ENCODE measurements at regions not wholly inside any gene's neighbourhood (a gene's known extent, or its start where the extent isn't known, plus 50 kb on each side); places are given as distances from the start of the nearest gene placed in this dataset.

DNA sequence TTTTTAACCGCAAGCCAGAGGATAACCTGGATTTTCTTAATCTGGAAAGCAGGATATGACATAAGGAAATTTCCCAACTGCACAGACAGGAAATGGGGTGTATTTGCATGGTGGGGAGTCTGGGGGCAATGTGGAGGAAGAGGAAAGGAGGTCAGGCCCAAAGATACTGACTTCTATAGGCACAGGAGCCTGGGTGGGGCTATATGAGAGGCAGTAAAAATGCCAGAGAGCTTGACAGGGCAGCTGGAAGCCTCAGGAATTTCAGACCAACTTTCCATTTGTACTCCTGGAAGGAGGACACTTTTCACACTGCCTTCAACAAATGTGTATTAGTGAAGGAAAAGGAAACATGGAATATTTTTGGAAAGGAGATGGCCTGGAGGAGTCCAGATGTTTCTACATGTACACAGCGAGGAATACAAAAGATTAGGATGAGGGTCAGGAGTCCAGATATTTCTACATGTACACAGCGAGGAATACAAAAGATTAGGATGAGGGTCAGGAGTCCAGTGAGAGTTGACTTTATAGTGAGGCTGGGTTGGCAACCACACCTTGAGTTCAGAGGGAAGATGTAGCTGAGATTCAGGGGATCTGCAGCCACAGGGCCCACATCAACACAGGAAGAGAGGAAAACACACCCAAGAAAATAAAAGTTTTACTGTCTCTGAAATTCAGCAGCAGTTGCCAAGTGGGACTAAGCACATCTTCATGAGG, 111.9 kb upstream of the PTPRG start:
- no peak for DNase-seq (ENCODE audit: low read depth, low spot score)
- H3K9me1 ChIP-seq (ENCODE audit: control insufficient read depth, extremely low read depth, insufficient read depth, low read length), result no peaks in the 10 kb centered on the region
- H3K4me1 ChIP-seq (ENCODE audit: control insufficient read depth, extremely low read depth, insufficient read depth, low read length), result peaks cover 8% of the 10 kb centered on the region
- TF ChIP-seq EZH2 (IDR thresholded peaks at IDR 0.05; ENCODE audit: low read length), result no peak
- TF ChIP-seq, protein P1, sequence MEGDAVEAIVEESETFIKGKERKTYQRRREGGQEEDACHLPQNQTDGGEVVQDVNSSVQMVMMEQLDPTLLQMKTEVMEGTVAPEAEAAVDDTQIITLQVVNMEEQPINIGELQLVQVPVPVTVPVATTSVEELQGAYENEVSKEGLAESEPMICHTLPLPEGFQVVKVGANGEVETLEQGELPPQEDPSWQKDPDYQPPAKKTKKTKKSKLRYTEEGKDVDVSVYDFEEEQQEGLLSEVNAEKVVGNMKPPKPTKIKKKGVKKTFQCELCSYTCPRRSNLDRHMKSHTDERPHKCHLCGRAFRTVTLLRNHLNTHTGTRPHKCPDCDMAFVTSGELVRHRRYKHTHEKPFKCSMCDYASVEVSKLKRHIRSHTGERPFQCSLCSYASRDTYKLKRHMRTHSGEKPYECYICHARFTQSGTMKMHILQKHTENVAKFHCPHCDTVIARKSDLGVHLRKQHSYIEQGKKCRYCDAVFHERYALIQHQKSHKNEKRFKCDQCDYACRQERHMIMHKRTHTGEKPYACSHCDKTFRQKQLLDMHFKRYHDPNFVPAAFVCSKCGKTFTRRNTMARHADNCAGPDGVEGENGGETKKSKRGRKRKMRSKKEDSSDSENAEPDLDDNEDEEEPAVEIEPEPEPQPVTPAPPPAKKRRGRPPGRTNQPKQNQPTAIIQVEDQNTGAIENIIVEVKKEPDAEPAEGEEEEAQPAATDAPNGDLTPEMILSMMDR (optimal IDR thresholded peaks at IDR 0.05 in 1 of 3, IDR thresholded peaks at IDR 0.05 in 1 of 3, conservative IDR thresholded peaks at IDR 0.05 in 1 of 3; ENCODE audit: extremely low read depth in 1 of 3, insufficient read depth in 2 of 3, low read length in 3 of 3), result no peak
- FAIRE-seq, result no peak
- H3K9ac ChIP-seq (ENCODE audit: control insufficient read depth, extremely low read depth, insufficient read depth, low read length), result no peak overlapping the region
- H4K20me1 ChIP-seq (ENCODE audit: control insufficient read depth, extremely low read depth, insufficient read depth, low read length), result no peaks in the 10 kb centered on the region
- no peak overlapping the region for H3K4me3 ChIP-seq (ENCODE audit: control insufficient read depth in 2 of 3, extremely low read depth in 1 of 3, insufficient read depth in 2 of 3, low read depth in 1 of 3, low read length in 3 of 3)
- H3K27me3 ChIP-seq (ENCODE audit: control insufficient read depth, extremely low read depth, insufficient read depth, low read length), result no peaks in the 10 kb centered on the region
- H3K36me3 ChIP-seq (ENCODE audit: control insufficient read depth in 2 of 2, extremely low read depth in 1 of 2, insufficient read depth in 2 of 2, low read length in 2 of 2), result no peaks in the 10 kb centered on the region
- dilution Hi-C loops (cut with MboI; ENCODE audit: extremely low pct_ligation_motif_present, low sequenced_read_pairs), result no loop called here
- H3K27ac ChIP-seq (ENCODE audit: control insufficient read depth, insufficient read depth, low read length), result no peak overlapping the region
- no peak overlapping the region for H3K4me2 ChIP-seq (ENCODE audit: control insufficient read depth, extremely low read depth, insufficient read depth, low read depth, low read length)
- H3K79me2 ChIP-seq (ENCODE audit: control insufficient read depth, insufficient read depth, low read length), result no peaks in the 10 kb centered on the region
- no peaks in the 10 kb centered on the region for H3K9me3 ChIP-seq (ENCODE audit: control insufficient read depth, low read depth, low read length)
- H2AFZ ChIP-seq (ENCODE audit: control insufficient read depth, low read length), result no peak overlapping the region

DNA sequence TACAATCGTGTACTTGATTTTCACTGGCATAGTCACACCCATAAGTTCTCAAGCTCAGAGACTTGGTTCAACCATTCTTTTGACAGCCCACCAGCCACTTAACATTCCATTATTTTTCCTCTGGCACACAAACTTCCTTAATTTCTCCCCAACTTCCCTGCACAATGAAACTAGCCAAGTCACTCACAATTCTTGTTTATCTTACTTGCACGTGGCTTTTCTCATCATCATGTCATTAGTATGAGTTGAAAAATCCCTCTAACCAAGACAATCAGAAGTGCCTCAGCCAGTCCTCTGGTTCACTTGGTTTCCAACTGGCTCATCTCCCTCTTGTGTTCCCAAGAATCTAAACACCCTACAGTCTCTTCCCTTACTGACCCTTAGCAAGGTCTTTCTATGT, 110.5 kb upstream of the PTPRG start:
- H3K79me2 ChIP-seq (ENCODE audit: control insufficient read depth, insufficient read depth, low read length), result no peaks in the 10 kb centered on the region
- no peaks in the 10 kb centered on the region for H3K9me3 ChIP-seq (ENCODE audit: control insufficient read depth, low read depth, low read length)
- no peak for DNase-seq (ENCODE audit: low read depth, low spot score)
- FAIRE-seq, result no peak
- H3K4me1 ChIP-seq (ENCODE audit: control insufficient read depth, extremely low read depth, insufficient read depth, low read length), result peaks cover 8% of the 10 kb centered on the region
- no peaks in the 10 kb centered on the region for H3K36me3 ChIP-seq (ENCODE audit: control insufficient read depth in 2 of 2, extremely low read depth in 1 of 2, insufficient read depth in 2 of 2, low read length in 2 of 2)
- no peaks in the 10 kb centered on the region for H3K27me3 ChIP-seq (ENCODE audit: control insufficient read depth, extremely low read depth, insufficient read depth, low read length)
- TF ChIP-seq EZH2 (IDR thresholded peaks at IDR 0.05; ENCODE audit: low read length), result no peak
- TF ChIP-seq, protein P1 (optimal IDR thresholded peaks at IDR 0.05 in 1 of 3, IDR thresholded peaks at IDR 0.05 in 1 of 3, conservative IDR thresholded peaks at IDR 0.05 in 1 of 3; ENCODE audit: extremely low read depth in 1 of 3, insufficient read depth in 2 of 3, low read length in 3 of 3), result no peak
- H2AFZ ChIP-seq (ENCODE audit: control insufficient read depth, low read length), result no peak overlapping the region
- H4K20me1 ChIP-seq (ENCODE audit: control insufficient read depth, extremely low read depth, insufficient read depth, low read length), result no peaks in the 10 kb centered on the region
- H3K9me1 ChIP-seq (ENCODE audit: control insufficient read depth, extremely low read depth, insufficient read depth, low read length), result no peaks in the 10 kb centered on the region
- H3K4me3 ChIP-seq (ENCODE audit: control insufficient read depth in 2 of 3, extremely low read depth in 1 of 3, insufficient read depth in 2 of 3, low read depth in 1 of 3, low read length in 3 of 3), result no peak overlapping the region
- H3K9ac ChIP-seq (ENCODE audit: control insufficient read depth, extremely low read depth, insufficient read depth, low read length), result no peak overlapping the region
- no peak overlapping the region for H3K4me2 ChIP-seq (ENCODE audit: control insufficient read depth, extremely low read depth, insufficient read depth, low read depth, low read length)
- H3K27ac ChIP-seq (ENCODE audit: control insufficient read depth, insufficient read depth, low read length), result no peak overlapping the region
- dilution Hi-C loops (cut with MboI; ENCODE audit: extremely low pct_ligation_motif_present, low sequenced_read_pairs), result no loop called here
